Keratinocyte (primary cell): ENCODE measurements at regions not wholly inside any gene's neighbourhood (a gene's known extent, or its start where the extent isn't known, plus 50 kb on each side); places are given as distances from the start of the nearest gene placed in this dataset.

Experiments
- DNase-seq: peaks from one replicate; pipeline ENCODE4 v3.0.0-alpha.2; 2011; ENCODE audit warnings: low read depth, missing footprints, low spot score
- FAIRE-seq: peaks from 2 replicates; lab custom pipeline; 2011; peaks lifted over from hg19 to GRCh38; lab: Jason Lieb, UNC
- H2AFZ ChIP-seq: 2 replicates; pipeline ENCODE4 v1.6.0; 2012; ENCODE audit warnings: low read length, control low read depth, inconsistent platforms; ENCODE audit not compliant: control insufficient read depth
- H3K27ac ChIP-seq: 2 replicates; pipeline ENCODE4 v1.5.1; 2011; ENCODE audit warnings: low read length; ENCODE audit not compliant: control insufficient read depth, insufficient read depth
- H3K27me3 ChIP-seq: 3 replicates; pipeline ENCODE4 v1.6.0; 2011; ENCODE audit warnings: low read length; ENCODE audit not compliant: control insufficient read depth, insufficient read depth; ENCODE audit errors: extremely low read depth
- H3K36me3 ChIP-seq, 2 experiments: 2 replicates in 1 of 2; 3 replicates in 1 of 2; pipeline ENCODE4 v1.5.1; 2011; ENCODE audit warnings: low read length in 2 of 2, mild to moderate bottlenecking in 1 of 2; ENCODE audit not compliant: control insufficient read depth in 2 of 2, insufficient read depth in 2 of 2; ENCODE audit errors: extremely low read depth in 1 of 2
- H3K4me1 ChIP-seq: 3 replicates; pipeline ENCODE4 v1.5.1; 2011; ENCODE audit warnings: low read length; ENCODE audit not compliant: control insufficient read depth, insufficient read depth; ENCODE audit errors: extremely low read depth
- H3K4me2 ChIP-seq: 3 replicates; pipeline ENCODE4 v1.6.0; 2011; ENCODE audit warnings: low read depth, low read length; ENCODE audit not compliant: control insufficient read depth, insufficient read depth; ENCODE audit errors: extremely low read depth
- H3K4me3 ChIP-seq, 3 experiments: fragments of 200-600 bp in 1 of 3; sonication (generic) in 1 of 3; 2 replicates in 2 of 3; 3 replicates in 1 of 3; pipeline ENCODE4 v1.5.1; 2011 to 2016; ENCODE audit warnings: low read length in 3 of 3, mild to moderate bottlenecking in 3 of 3, control low read depth in 2 of 3, inconsistent platforms in 1 of 3, low read depth in 1 of 3, mixed read lengths in 1 of 3, mixed run types in 1 of 3, moderate library complexity in 1 of 3; ENCODE audit not compliant: control insufficient read depth in 2 of 3, insufficient read depth in 2 of 3; ENCODE audit errors: extremely low read depth in 1 of 3
- H3K79me2 ChIP-seq: 2 replicates; pipeline ENCODE4 v1.6.0; 2012; ENCODE audit warnings: low read length; ENCODE audit not compliant: control insufficient read depth, insufficient read depth
- H3K9ac ChIP-seq: 3 replicates; pipeline ENCODE4 v1.6.0; 2011; ENCODE audit warnings: low read length; ENCODE audit not compliant: control insufficient read depth, insufficient read depth; ENCODE audit errors: extremely low read depth
- H3K9me1 ChIP-seq: 3 replicates; pipeline ENCODE4 v1.6.0; 2011; ENCODE audit warnings: low read length; ENCODE audit not compliant: control insufficient read depth, insufficient read depth; ENCODE audit errors: extremely low read depth
- H3K9me3 ChIP-seq: 2 replicates; pipeline ENCODE4 v1.5.1; 2012; ENCODE audit warnings: low read depth, low read length; ENCODE audit not compliant: control insufficient read depth
- H4K20me1 ChIP-seq: 3 replicates; pipeline ENCODE4 v1.6.0; 2011; ENCODE audit warnings: low read length; ENCODE audit not compliant: control insufficient read depth, insufficient read depth; ENCODE audit errors: extremely low read depth
- EZH2 ChIP-seq: IDR thresholded peaks from one replicate; pipeline ENCODE4 v1.6.1; 2012; ENCODE audit warnings: inconsistent platforms, mild to moderate bottlenecking, low read length, moderate library complexity
- dilution Hi-C: fragments of 300-500 bp; cut with MboI; formaldehyde crosslinking; loops from one replicate; pipeline ENCODE4 v1.7.0; 2020; ENCODE audit warnings: low sequenced_read_pairs; ENCODE audit not compliant: extremely low pct_ligation_motif_present
- TF ChIP-seq, protein P1 (sequence below), 3 experiments: IDR thresholded peaks in 1 of 3; conservative IDR thresholded peaks in 1 of 3; optimal IDR thresholded peaks in 1 of 3; 2 replicates in 2 of 3; 3 replicates in 1 of 3; pipeline versions ENCODE3 to v1.5.1; 2011; ENCODE audit warnings: low read length in 3 of 3, mild to moderate bottlenecking in 3 of 3, moderate library complexity in 2 of 3, control low read depth in 1 of 3, inconsistent platforms in 1 of 3; ENCODE audit not compliant: insufficient read depth in 2 of 3; ENCODE audit errors: extremely low read depth in 1 of 3

DNA sequence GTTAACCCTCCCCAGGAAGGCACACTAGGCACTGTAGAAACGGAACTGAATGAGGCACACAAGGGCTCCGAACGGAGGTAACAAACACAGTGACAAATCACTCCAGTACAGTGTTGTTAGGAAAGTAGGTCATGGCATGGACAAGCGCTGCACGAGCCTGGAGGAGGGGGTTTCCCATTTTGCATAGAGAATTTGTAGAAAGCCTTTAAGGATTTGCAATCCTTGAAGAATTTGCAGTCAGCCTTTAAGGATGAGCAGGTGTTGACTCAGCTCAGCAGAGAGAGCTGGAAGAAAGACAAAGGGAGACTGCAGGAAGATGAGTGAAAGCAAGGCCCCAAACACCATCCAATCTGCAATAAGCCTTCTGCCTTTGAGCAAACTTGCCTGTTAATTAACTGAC, 51.1 kb upstream of the PPP1R3C start:
- peak overlapping the region; percentile 64 for H3K4me2 ChIP-seq
- peak overlapping the region in 1 of 3 experiments; percentile 45 for H3K4me3 ChIP-seq
- peak overlapping the region; percentile 94 for H3K27ac ChIP-seq
- TF ChIP-seq, protein P1, sequence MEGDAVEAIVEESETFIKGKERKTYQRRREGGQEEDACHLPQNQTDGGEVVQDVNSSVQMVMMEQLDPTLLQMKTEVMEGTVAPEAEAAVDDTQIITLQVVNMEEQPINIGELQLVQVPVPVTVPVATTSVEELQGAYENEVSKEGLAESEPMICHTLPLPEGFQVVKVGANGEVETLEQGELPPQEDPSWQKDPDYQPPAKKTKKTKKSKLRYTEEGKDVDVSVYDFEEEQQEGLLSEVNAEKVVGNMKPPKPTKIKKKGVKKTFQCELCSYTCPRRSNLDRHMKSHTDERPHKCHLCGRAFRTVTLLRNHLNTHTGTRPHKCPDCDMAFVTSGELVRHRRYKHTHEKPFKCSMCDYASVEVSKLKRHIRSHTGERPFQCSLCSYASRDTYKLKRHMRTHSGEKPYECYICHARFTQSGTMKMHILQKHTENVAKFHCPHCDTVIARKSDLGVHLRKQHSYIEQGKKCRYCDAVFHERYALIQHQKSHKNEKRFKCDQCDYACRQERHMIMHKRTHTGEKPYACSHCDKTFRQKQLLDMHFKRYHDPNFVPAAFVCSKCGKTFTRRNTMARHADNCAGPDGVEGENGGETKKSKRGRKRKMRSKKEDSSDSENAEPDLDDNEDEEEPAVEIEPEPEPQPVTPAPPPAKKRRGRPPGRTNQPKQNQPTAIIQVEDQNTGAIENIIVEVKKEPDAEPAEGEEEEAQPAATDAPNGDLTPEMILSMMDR (optimal IDR thresholded peaks at IDR 0.05 in 1 of 3, IDR thresholded peaks at IDR 0.05 in 1 of 3, conservative IDR thresholded peaks at IDR 0.05 in 1 of 3; ENCODE audit: extremely low read depth in 1 of 3, insufficient read depth in 2 of 3, low read length in 3 of 3) = no peak
- no peak for TF ChIP-seq EZH2
- dilution Hi-C loops = no loop called here
- no peak overlapping the region for H2AFZ ChIP-seq
- no peaks in the 10 kb centered on the region for H3K9me1 ChIP-seq
- no peaks in the 10 kb centered on the region for H3K79me2 ChIP-seq
- H4K20me1 ChIP-seq = no peaks in the 10 kb centered on the region
- H3K4me1 ChIP-seq = peaks cover 48% of the 10 kb centered on the region
- peak; percentile 91 for DNase-seq
- peak; percentile 96 for FAIRE-seq
- no peaks in the 10 kb centered on the region for H3K9me3 ChIP-seq
- no peaks in the 10 kb centered on the region for H3K36me3 ChIP-seq
- H3K27me3 ChIP-seq = no peaks in the 10 kb centered on the region
- H3K9ac ChIP-seq = peak overlapping the region; percentile 69

DNA sequence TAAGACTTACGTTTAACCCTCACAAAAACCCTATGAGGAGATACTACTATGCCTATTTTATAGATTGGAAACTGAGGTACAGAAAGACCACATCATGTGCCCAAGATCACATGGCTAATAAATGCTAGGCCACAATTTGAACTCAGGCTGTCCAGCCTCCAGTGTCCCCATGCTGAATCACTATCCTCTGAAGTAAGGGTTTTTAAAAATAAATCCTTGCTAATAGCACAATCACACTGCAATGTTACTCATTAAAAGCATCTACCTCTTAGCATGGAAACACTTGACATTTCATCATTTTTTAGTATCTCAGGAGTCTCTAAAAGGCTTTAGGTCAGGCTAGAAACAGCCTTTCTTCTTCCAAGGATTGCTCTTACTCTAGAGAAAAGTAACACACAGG, 50.0 kb upstream of the PPP1R3C start:
- no peaks in the 10 kb centered on the region for H3K9me3 ChIP-seq
- no peaks in the 10 kb centered on the region for H3K9me1 ChIP-seq
- dilution Hi-C loops = no loop called here
- H2AFZ ChIP-seq = no peak overlapping the region
- H3K36me3 ChIP-seq = no peaks in the 10 kb centered on the region
- no peaks in the 10 kb centered on the region for H3K79me2 ChIP-seq
- DNase-seq (no peak), FAIRE-seq (no peak)
- H3K27ac ChIP-seq = peak overlapping the region; percentile 94
- no peak overlapping the region for H3K4me3 ChIP-seq
- TF ChIP-seq, protein P1 (optimal IDR thresholded peaks at IDR 0.05 in 1 of 3, IDR thresholded peaks at IDR 0.05 in 1 of 3, conservative IDR thresholded peaks at IDR 0.05 in 1 of 3; ENCODE audit: extremely low read depth in 1 of 3, insufficient read depth in 2 of 3, low read length in 3 of 3) = no peak
- no peak for TF ChIP-seq EZH2
- no peak overlapping the region for H3K9ac ChIP-seq
- H3K27me3 ChIP-seq = no peaks in the 10 kb centered on the region
- H3K4me1 ChIP-seq = peaks cover 49% of the 10 kb centered on the region
- H3K4me2 ChIP-seq = no peak overlapping the region
- H4K20me1 ChIP-seq = no peaks in the 10 kb centered on the region
